Fibroblast of pulmonary artery (primary cell): ENCODE measurements at regions not wholly inside any gene's neighbourhood (a gene's known extent, or its start where the extent isn't known, plus 50 kb on each side); places are given as distances from the start of the nearest gene placed in this dataset.
A peak's percentile ranks its signal among the peaks of the same experiment; 100 is the strongest.

ENCODE experiments used
- DNase-seq: peaks from one replicate; pipeline ENCODE4 v3.0.0-alpha.2; 2010; ENCODE audit warnings: low read depth
- H3K4me3 ChIP-seq: replicated peaks from 2 replicates; pipeline ENCODE4 v1.5.1; 2011; ENCODE audit warnings: low read depth, mild to moderate bottlenecking, control low read depth, low read length, moderate library complexity
- TF ChIP-seq, protein P1 (sequence below): IDR thresholded peaks from 2 replicates; pipeline ENCODE4 v1.5.1; 2011; ENCODE audit warnings: mild to moderate bottlenecking, control low read depth, low read length, inconsistent platforms; ENCODE audit errors: missing control alignments

DNA sequence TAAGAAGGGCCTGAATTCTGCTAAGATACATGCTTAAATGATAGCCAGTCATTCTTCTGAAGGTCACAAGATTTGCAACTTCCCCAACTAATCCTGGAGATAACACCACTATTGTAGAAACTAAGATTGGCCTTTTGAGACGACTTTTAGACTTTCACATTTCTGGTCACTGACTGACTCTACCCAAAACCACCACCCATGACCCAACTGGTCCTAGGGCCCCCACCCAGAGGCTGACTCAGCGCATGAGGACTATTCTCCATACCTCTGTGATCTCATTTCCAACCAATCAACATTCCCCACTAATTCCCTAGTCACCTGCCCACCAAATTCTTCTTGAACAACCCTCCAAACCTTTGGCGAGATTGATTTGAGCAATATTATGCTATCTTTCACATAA is 1299.0 kb downstream of the CDH11 start:
- no peak overlapping the region for H3K4me3 ChIP-seq
- TF ChIP-seq, protein P1, sequence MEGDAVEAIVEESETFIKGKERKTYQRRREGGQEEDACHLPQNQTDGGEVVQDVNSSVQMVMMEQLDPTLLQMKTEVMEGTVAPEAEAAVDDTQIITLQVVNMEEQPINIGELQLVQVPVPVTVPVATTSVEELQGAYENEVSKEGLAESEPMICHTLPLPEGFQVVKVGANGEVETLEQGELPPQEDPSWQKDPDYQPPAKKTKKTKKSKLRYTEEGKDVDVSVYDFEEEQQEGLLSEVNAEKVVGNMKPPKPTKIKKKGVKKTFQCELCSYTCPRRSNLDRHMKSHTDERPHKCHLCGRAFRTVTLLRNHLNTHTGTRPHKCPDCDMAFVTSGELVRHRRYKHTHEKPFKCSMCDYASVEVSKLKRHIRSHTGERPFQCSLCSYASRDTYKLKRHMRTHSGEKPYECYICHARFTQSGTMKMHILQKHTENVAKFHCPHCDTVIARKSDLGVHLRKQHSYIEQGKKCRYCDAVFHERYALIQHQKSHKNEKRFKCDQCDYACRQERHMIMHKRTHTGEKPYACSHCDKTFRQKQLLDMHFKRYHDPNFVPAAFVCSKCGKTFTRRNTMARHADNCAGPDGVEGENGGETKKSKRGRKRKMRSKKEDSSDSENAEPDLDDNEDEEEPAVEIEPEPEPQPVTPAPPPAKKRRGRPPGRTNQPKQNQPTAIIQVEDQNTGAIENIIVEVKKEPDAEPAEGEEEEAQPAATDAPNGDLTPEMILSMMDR, result no peak
- DNase-seq, result no peak

DNA sequence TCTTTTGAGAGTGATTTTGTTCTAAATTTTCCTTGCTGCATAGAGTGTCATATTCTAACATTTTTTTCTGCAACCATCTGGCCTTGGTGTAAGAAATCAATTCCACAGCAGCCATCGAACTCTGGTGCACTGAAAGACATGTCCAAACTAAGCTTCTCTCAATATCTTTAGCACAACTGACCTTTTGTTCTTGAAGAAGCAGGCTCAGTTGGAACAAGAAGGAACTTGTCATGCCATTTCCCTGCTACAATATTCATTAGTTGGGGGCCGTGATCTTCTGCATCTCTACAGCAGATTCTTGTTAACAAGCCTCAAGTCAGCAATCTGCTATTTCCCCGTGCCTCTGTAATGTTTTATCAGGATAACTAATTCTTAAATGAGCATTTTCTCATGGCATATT is 1305.6 kb downstream of the CDH11 start:
- TF ChIP-seq, protein P1, result no peak
- no peak overlapping the region for H3K4me3 ChIP-seq
- DNase-seq, result no peak

DNA sequence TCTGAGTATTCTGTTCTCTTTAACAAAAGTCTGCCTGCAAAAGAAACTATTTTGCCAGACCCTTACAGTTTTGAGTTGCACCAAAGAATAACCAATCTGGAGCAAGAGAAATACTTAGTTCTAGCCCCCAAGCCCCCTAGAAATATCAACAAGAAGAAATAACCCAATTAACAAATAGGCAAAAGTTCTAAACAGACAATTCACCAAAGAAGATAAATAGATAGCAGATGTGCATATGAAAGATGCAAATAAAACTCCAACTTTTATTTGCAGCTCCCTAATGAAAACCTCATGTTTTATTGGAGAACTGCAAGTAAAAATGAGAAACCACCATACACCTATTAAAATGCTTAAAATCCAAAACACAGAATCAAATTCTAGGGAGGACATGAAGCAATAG is 1308.0 kb downstream of the CDH11 start:
- no peak for DNase-seq
- no peak overlapping the region for H3K4me3 ChIP-seq
- TF ChIP-seq, protein P1, result no peak

DNA sequence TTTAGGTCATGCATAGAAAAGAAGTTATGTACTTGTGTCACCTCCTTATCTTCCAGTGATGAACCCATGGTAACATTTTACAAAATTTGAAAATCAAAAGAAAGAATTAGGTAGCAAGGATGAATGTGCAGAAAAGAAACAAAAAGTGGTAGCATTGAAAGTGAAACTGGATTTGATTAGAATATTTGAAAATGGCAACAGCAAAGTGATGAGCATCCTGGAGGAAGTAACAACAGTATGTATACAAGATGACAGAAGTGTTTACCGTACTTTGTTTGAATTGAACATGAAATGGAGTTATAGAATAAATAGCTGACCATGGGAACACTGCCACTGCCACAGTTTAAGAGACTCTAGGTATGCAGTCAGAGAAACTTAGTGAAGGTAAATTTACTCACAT is 1313.1 kb downstream of the CDH11 start:
- no peak overlapping the region for H3K4me3 ChIP-seq
- no peak for DNase-seq
- TF ChIP-seq, protein P1, result no peak

DNA sequence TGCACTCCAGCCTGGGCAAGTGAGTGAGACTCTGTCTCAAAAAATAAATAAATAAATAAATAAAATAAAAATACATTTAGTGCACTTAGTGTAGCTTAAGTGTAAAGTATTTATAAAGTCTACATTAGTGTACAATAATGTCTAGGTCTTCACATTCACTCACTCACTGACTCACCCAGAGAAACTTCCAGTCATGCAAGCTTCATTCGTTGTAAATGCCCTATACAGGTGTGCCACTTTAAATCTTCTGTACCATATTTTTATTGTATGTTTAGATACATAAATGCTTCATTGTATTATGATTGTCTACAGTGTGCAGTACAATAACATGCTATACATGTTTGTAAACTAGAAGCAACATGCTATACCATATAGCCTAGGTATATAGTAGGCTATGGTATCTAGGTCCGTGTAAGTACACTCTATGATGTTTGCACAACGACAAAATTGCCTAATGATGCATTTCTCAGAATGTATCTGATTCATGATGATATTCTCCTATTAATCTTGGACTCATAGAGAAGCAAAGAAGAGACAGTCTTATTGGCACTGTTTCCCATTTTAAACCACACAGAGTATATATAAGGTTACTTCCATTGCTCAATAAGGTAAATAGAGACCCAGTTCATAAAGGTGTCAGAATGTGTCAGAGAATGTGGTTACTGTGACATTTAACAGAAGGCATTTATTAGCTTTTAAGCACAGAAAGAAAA is 1314.9 kb downstream of the CDH11 start:
- TF ChIP-seq, protein P1, result no peak
- H3K4me3 ChIP-seq, result no peak overlapping the region
- no peak for DNase-seq

DNA sequence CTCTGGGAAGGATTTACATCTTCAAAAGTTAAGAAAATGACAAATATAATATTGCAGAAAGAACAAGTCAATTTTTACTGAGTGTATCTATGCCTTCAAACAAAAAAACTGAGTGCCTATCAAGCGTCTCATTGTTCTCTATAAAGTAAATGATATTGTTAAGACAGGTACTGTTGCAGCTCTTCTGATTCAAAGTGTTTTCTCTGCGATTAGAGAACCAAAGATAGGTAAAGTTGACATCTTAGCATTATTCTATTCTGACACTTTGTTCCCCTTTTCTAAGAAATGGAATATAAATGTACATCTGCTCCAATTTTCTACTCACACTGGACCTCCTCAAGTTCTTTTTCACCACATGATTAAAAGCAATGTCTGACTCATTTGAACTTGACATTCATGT is 1317.7 kb downstream of the CDH11 start:
- H3K4me3 ChIP-seq, result no peak overlapping the region
- TF ChIP-seq, protein P1, result no peak
- DNase-seq, result no peak

DNA sequence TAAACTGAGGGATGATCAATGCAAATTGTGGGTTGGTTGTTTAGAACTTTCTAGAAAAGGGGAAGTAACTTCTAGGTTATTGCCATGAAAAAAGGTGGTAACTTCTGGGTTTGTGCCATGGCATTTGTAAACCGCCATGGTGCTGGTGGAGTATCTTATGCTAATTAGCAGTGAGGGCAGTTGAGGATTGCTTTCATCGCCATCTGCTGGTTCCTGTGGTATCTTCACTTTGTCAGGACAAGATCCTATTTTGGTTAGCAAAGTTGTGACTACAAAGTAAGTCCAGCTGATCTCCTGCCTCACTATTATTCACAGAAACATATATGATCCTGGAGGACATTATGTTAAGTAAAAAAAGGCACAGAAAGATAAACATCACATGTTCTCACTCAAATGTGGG is 1332.3 kb downstream of the CDH11 start:
- peak; percentile 42 for DNase-seq
- H3K4me3 ChIP-seq, result no peak overlapping the region
- TF ChIP-seq, protein P1, result peak; percentile 44
